HG02623 (cell line): ENCODE measurements at regions not wholly inside any gene's neighbourhood (a gene's known extent, or its start where the extent isn't known, plus 50 kb on each side); places are given as distances from the start of the nearest gene placed in this dataset.

Source experiments
- ATAC-seq: cut with Tn5 transposase; IDR thresholded peaks from one replicate; pipeline ENCODE4 v1.9.1; 2021; ENCODE audit warnings: moderate library complexity; ENCODE audit not compliant: unreplicated experiment

DNA sequence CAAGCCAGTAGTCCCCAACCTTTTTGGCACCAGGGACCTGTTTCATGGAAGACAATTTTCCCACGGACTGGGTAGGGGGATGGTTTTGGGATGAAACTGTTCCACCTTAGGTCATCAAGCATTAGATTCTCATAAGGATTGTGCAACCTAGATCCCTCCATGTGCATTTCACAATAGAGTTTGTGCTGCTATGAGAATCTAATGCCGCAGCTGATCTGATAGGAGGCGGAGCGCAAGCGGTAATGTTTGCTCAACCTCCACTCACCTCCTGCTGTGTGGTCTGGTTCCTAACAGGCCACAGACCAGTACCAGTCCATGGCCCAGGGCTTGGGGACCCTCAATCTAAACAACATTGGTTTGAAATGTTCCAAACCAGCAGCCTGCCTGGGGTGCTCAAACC lies 137.0 kb upstream of the STXBP5 start:
- no peak for ATAC-seq

DNA sequence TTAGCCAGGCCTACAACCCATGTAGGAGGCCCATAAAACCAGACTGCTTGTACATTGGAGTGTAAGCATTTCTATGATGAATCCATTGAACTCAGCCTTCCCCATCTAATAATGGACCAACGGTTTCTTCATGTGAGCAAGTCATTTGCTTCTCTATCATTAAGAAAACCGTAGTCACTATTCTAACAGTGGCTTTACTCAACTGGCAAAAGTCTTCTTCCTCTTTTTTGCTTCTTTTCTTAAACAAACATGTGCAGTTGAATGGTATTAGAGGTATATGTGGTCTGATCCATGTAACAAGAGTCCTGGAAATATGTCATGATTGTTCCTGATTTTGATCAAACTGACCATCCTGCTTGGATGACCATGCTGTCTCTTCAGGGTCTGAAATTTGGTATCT lies 132.4 kb upstream of the STXBP5 start:
- ATAC-seq: no peak

DNA sequence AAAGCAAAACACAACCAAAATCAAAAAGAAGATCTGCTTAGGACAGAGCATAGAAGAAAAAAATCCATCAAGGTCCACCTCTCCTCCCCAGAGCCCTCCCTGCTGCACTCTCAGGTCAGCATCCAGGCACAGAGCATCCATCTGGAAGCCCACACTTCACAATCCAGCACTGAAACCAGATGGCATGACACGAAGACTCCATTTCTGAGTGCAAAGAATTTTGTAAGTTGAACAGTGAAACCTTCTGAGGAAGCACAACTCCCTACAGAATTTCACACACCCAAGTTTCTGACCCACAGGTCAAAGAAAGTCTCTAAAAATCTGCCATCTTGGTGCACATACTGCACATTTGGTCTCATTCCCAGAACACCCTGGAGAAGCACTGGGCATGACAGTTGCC lies 128.8 kb upstream of the STXBP5 start:
- no peak for ATAC-seq

DNA sequence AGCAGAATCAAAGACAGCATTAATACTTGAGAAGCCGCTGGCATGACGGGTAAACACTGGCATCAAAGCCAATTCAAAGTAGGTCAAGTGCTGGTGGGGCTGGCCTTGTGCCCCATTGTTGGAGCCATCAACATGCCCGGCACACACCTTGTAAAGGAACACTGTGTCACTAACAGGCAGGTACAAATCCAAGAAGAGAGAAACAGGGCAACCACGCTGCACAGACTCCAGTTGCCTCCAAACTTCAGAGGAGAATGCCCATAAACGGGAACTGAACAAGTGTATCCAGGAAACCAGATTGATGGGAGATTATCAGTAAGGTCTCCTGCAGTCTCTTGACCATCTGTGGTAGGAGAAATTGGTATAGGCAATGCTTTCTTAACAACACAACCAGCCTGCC lies 127.0 kb upstream of the STXBP5 start:
- ATAC-seq: no peak

DNA sequence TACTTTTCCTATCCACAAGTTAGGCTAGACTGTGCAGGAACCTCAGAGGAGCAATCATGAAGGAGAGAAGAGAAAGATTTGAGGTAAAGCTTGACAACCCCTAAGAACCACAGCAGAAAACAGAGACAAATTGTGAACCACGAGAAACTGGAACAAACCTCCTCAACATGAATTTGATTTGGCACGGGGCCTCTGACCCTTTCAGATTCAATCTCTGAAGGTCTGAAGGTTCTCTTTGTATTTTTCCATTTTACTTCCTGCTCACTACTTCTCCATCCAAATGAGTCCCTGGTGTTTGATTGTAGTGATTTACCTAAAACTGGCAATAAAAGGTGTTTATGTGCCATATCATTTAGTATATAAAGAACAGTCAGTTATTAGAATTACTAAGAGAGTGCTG lies 126.1 kb upstream of the STXBP5 start:
- ATAC-seq: no peak

DNA sequence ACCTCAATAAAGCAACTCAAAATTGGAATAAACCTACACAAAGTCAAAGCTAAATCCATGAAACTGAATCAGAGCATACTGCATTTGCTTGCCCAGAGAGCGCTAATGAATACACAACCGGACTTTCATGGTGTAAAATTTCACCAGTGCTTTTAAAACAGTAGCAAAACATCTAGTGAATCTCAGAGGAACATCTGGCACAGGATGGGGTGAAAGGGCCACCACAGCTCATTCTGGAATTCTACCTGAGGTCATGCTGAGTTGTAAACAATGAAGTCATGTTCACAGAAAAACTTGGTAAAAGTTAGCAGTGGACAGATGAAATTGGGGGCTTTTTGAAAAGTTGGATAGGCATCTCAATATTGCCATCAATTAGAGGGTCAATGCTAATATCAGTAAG lies 125.6 kb upstream of the STXBP5 start:
- no peak for ATAC-seq

DNA sequence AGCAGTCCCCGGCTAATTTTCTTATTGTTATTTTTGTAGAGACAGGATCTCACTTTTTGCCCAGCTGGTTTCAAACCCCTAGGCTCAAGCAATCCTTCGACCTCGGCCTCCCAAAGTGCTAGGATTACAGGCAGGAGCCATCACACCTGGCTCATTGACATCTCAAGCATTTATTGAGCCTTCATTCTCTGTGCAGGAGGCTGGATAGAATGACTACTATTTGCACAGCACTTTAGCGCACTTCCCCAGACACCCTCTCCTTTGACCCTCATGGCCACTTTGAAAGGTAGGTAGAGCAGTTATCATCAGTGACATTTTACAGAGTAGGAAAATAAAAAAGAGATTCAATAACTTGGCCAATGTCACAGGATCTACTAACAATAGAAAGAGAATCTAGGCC lies 124.0 kb upstream of the STXBP5 start:
- ATAC-seq: no peak

DNA sequence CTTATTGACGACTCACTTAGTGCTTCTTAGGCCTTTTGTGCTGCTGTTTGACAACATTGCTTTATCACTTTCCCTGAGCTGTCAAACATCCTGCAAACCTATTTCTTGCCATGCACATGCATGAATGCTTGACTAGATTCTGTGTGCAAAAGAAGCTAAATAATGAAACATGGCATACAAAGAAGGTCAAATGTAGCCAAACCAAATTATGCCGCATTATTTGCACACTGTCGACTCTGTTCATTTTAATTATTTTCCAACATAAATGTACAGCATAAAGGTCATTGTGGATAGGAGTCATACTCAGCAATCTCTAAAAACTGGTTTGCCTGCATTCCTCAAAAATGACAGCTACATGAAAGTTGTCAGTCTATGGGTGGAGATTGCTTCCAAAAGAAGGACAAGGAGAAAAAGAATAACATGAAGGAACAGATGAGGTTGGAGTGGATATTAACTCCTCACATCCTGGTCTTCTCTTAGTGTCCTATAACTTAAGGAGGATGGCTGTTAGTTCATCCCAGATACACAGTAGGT lies 123.1 kb upstream of the STXBP5 start:
- no peak for ATAC-seq

DNA sequence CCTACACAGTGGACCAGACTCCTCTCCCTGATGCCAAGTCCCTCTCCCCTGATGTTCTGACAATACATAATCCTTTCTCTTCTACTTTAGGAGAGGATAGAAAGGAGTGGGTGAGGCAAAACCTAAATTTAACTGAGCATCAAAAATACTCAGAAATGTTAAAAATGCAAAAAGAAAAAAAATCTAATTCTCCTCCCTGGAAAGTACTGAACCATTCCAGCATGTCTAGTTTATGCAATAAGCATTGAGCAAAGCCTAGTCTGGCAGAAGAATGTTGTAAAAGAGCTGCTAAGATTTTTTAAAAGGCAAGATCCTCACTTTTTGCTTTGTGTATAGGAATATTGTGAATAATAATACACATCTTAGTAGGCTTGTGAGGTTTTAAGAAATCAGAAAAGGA lies 116.6 kb upstream of the STXBP5 start:
- no peak for ATAC-seq

DNA sequence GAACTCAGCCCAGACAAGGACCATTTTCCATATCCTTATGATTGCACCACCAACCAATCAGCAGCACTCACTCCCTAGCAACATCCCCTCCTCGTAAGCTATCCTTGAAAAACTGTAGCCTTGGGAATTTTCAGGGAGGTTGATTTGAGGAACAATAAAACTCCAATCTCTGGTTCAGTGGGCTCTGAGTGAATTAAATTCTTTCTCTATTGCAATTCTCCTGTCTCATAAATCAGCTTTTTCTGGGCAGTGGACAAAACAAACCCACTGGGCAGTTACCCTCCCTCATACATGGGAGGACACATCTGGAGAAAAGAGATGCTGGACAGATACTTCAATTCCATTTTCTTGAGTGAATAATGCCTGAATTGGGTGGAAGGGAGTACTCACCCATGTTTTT lies 115.4 kb upstream of the STXBP5 start:
- ATAC-seq: no peak

DNA sequence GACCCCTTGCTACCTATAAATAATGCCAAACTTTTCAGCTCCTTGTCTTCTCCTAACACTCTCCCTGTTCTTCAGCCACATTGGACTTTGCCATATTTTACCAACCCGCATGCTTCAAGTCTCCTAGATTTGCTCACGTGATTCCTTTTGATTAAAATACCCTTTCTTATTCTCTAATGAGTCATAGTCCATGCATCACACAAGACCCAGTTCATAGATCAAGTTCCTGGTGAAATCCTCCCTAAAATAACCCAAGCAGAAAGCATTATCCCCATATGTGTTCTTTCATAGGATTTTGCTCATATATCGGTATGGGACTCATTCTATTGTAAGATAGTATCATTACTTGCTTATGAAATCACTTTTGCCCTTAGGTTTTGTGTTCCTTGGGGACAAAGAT lies 108.9 kb upstream of the STXBP5 start:
- no peak for ATAC-seq

DNA sequence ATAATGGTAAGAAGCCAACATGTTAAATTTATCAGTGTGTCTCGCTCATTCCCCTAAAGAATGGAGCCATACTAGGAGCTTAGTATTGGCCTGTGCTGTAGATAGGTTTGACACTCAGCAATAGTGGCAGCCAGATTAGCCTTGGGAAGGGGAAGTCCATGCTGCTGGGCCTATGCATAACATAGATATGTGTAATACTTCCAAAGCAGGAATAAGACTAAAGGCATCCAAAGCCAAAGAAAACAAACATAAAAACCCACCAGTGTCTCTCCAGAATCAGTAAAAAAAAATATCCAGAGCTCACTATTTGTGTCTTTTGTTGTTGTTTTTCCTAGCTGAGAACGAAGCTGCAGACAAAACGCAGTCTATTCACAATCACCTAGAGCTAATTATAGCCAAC lies 104.2 kb upstream of the STXBP5 start:
- no peak for ATAC-seq

DNA sequence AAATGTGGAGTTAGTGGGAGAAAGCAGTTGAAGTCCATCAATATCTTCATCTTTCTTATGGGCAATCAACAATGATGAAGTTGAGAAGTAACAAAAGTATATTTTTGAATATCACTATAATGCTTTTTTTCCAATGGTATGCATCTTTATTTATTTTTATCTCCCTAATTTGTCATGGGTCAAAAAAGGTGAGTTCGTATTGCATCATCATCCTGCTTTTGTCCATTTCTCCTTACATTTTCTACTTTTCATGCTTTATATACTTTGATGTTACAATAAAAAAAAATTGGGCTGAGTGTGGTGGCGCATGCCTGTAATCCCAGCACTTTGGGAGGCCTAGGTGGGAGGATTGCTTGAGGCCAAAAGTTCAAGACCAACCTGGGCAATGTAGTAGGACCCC lies 101.2 kb upstream of the STXBP5 start:
- ATAC-seq: no peak

DNA sequence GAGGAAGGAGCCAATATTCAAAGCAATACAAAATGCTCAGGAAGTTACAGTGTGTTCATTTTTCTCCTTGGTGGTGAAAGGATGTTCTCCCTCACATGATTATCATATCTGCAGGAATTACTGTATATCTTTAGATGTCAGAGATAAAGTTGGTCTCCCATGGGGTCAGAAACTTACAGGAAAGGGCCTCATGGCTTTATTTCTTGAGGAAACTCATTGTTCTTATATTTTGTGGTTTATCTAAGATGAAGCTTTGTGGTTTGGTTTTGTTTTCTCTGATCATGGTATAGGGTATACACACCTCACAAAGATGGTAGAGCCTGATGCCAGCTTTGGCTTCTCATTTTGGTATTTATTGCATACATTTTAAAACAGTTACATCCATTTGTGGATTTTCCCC lies 100.5 kb upstream of the STXBP5 start:
- ATAC-seq: no peak

DNA sequence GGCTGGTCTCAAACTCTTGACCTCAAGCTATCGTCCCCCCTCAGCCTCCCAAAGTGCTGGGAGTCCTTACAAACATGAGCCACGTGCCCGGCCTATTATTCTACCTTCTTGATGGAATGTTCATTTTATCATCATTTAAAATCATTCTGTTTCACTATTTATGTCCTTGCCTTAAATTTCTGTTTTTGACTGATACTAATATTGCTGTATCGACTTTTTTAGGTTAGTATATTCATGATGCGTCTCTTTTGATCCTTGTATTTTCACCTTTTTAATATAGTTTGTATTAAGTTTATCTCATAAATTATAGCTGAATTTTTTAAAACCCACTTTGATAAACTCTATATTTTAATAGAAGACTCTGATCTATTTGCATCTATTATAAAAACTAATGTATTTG lies 98.4 kb upstream of the STXBP5 start:
- ATAC-seq: no peak

DNA sequence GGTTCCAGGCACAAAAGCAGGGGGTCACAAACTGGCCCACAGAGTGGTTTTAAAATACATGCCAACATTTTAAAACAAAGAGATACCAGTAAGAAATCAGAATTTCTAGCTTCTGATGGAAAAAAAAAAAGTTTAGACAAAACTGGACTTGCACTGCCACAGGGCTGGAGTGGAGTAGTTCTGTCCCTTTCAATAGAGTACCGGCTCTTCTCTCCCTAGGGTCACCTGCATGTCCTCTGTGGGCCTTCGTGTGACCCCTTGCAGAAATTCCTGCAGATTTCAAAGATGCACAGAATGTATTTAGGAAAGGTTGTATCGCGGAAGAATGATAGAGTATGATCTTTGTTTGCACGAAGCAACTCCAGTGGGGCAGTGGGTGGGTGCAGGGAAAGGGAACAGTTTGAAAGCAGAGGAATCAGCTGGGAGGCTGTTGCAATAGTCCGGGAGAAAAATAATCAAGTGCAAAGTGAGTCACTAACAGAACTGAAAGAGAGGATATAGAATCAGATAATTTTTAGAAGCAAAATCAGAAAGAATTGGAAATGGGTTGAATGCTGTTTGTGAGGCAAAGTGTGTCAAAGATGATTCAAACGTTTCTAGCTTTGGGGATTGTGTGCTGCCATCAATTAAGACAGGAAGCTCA lies 97.3 kb upstream of the STXBP5 start:
- no peak for ATAC-seq

DNA sequence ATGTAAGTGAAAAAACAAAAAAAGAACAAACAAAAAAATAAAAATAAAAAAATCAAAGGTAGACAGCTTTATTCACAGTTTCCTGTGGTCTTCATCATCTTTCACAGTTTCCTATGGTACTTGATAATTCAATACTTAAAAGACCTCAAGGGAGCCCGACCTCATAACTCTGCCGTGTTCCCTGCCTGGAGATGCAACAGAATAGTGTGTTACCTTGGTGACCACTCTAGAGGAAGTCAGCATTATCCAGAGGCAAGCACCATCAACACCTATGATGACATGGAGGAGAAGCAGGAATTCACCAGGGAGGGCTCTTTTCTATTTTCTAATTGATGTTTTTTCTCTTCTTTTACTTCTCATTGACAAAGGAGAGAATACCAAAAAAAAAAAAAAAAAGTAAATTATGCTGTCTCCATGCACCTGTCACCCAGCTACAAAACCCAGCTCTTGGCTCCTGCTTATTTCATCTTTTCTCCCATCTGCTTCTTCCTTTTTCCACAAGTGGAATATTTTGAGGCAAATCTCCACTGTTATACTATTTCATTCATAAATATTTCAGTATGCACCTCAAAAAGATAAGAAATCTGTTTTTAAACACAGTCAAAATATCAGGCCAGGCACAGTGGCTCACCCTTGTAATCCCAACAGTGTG lies 95.8 kb upstream of the STXBP5 start:
- ATAC-seq: no peak

DNA sequence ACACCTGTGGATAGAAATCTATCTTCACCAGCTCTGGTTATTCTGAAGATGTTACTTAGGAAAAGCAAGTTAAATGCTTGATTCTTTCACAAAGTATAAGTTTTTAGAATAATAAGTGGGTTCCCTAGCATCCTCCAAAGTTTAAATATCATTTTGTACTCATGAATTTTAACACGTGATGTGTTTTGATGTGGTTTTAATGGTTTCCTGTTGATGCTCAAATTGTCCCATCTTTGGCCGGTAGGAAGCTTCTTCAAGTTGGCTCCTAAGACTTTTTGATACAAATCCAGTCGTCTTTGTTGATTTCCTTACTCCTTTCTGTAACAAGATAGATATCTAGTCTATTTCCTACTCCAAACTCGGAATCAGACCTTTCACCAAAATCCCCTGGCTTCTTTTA lies 94.5 kb upstream of the STXBP5 start:
- ATAC-seq: no peak

DNA sequence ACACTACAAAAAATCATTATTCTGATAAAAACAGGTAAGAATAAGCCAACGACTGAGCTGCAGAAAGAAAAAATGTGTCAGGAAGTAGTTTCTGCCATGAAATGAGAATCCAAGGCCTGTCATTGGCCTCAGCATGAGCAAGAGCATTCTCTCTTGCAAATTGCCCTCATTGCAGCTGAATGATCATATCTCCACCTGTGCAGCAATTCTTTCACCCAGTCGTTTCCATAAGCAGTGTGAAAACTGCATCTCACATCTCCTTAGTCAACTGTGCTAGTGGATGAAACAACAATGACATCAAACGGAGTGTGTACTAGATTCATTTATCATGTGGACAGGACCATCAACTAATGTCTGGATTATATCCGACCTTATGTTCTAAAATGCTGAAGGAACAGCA lies 88.2 kb upstream of the STXBP5 start:
- ATAC-seq: no peak

DNA sequence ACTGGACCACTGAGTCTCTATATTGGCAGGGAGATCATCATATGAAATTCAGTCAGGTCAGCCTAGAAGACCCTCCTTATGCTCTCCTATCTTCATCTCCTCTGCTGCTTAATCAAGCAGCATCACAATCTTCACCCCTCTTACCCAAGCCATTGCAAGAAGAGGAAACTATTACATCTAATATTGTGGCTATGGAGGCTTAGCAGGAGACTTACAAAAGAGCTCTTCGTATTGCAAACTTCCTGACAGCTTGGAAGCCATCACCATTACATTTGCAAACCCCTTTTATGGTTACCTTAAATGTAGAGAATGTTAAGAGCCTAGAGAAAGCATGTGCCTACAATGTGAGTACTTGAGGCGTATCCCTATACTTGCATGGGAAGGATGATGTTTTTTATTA lies 87.2 kb upstream of the STXBP5 start:
- ATAC-seq: no peak

DNA sequence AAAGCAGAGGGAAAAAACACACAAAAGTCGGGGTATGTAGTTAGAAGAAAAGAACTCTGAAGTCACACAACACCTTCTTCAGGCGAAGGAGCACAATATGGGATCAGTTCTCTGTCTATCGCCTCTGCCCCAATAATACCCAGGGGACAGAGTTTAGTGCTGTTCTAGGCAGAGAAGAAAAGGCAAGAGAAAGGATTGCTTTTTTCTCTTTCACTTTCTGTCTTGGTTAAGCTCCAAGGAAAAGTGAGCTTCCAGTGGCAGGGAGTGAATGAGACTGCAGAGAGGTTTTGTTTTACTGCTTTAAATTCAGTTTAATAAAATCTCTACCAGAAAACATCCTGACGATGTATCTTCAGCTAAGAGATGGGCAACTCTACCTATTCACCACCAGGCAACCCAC lies 86.6 kb upstream of the STXBP5 start:
- no peak for ATAC-seq

DNA sequence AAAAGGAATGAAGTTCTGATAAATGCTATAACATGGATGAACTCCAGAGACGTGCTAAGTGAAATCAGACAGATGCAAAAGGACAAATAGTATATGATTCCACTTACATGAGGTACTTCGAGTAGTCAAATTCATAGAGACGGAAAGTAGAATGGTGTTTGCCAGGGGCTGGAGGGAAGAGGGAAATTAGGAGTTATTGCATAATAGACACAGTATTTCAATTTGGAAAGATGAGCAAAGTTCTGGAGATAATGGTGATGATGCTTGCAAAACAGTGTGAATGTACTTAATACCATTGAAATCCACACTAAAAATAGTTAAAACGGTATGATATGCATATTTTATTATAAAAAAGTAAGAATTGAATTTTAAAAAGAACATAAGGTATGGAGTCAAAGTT lies 84.9 kb upstream of the STXBP5 start:
- ATAC-seq: no peak

DNA sequence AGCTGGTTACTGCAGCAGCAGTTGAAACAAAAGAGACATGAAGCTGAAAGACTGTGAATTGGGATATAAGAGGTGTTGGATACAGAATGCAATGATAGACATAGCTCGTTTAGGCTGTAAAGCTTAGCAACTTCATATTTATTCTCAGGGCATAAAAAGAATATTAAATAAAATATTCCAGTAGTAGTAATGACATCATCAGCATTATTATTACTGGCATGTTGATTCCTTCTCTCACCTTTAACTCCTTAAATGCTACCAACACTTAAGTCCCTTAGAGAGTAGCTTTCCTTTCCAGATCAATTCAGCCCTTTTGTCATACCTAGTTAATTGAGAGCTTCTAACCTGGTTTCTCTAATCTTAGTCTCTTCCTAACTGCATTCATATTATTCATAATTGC lies 81.4 kb upstream of the STXBP5 start:
- no peak for ATAC-seq
